ENCODE measurements at regions not wholly inside any gene's neighbourhood (a gene's known extent, or its start where the extent isn't known, plus 50 kb on each side); places are given as distances from the start of the nearest gene placed in this dataset.

DNA sequence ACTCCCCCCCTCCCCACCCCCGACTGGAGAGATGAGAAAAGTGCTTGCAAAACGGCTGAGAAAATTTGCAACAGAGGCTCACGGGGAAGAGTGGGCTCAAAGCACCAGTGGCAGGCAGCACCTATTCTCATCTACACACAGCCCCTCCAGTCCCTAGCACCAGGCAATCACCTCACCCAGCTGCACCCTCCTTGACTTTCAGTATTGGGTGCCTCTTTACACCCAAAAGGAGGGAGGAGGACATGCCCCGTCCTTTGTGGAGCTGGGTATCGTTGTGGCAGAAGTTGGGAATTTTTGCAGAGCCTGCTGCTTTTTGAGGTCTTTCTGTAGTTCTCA is 182.8 kb upstream of the TOPAZ1 start:
- in situ Hi-C loops (cut with MboI; ENCODE audit: low pct_unique_long_range_greater_than_20kb, low sequenced_read_pairs, unreplicated experiment) = no loop called here
- DNase-seq (ENCODE audit: low spot score) = no peak
- TF ChIP-seq, protein P1, sequence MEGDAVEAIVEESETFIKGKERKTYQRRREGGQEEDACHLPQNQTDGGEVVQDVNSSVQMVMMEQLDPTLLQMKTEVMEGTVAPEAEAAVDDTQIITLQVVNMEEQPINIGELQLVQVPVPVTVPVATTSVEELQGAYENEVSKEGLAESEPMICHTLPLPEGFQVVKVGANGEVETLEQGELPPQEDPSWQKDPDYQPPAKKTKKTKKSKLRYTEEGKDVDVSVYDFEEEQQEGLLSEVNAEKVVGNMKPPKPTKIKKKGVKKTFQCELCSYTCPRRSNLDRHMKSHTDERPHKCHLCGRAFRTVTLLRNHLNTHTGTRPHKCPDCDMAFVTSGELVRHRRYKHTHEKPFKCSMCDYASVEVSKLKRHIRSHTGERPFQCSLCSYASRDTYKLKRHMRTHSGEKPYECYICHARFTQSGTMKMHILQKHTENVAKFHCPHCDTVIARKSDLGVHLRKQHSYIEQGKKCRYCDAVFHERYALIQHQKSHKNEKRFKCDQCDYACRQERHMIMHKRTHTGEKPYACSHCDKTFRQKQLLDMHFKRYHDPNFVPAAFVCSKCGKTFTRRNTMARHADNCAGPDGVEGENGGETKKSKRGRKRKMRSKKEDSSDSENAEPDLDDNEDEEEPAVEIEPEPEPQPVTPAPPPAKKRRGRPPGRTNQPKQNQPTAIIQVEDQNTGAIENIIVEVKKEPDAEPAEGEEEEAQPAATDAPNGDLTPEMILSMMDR (IDR thresholded peaks at IDR 0.05; ENCODE audit: extremely low read depth, insufficient read depth, missing control alignments) = no peak

DNA sequence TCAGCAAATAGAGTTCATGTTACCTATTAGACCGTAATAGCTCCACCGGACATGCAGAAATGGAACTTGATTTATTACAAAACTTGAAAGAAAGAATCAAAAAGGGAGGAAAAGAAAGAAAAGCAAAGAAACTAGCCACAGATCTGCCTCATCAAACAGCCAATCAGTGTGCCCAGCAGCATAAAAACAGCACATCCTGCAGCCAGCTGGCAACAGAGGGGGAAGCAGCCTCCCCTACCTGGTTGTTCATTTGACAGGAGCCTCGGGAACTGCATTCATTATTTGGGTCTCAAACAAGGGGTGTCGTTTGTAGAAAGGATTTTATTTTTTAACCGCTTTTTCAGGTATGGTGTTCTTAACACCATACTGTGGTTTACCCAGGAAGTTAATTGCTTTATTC is 181.5 kb upstream of the TOPAZ1 start:
- DNase-seq (ENCODE audit: low spot score) = no peak
- in situ Hi-C loops (cut with MboI; ENCODE audit: low pct_unique_long_range_greater_than_20kb, low sequenced_read_pairs, unreplicated experiment) = no loop called here
- TF ChIP-seq, protein P1 (IDR thresholded peaks at IDR 0.05; ENCODE audit: extremely low read depth, insufficient read depth, missing control alignments) = no peak

DNA sequence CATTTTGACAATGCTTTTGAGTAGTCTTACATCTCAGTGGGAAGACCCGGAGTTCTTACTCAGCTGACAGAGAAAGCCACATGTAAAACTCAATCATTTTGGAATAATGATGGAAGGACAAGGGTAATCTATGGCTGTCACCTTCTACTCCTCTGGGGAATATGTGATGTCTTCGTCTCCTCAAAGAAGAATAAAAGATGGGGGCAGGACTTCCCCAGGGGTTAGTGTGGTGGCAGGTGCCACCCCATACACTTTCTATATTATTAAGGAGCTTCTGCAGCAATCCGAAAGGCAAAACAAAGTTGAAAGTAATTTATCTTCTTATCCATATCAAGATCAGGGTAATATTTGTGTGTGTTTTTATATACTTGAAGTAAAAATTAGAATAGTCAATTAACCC is 180.4 kb upstream of the TOPAZ1 start:
- DNase-seq (ENCODE audit: low spot score) = no peak
- TF ChIP-seq, protein P1 (IDR thresholded peaks at IDR 0.05; ENCODE audit: extremely low read depth, insufficient read depth, missing control alignments) = no peak
- in situ Hi-C loops (cut with MboI; ENCODE audit: low pct_unique_long_range_greater_than_20kb, low sequenced_read_pairs, unreplicated experiment) = no loop called here

DNA sequence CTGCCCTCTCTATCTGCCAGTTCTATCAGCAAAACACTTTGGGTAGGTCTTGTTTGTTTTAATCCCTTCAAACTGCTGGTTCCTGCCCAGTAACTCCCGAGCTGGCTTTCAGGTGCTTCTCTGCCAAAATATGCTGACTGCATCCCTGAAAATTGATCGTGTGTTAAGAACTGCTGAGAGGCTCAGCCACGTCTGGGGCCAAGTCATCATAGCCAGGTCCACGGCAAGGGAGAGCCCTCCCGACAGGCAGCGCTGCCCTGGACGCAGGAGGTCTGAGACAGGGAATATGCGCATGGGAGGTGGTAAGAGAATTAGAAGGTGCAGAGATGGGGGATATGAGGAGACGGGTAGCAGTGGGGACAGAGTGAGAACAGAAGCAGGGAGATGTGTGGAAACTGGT is 179.7 kb upstream of the TOPAZ1 start:
- TF ChIP-seq, protein P1 (IDR thresholded peaks at IDR 0.05; ENCODE audit: extremely low read depth, insufficient read depth, missing control alignments) = no peak
- no peak for DNase-seq (ENCODE audit: low spot score)
- in situ Hi-C loops (cut with MboI; ENCODE audit: low pct_unique_long_range_greater_than_20kb, low sequenced_read_pairs, unreplicated experiment) = no loop called here

DNA sequence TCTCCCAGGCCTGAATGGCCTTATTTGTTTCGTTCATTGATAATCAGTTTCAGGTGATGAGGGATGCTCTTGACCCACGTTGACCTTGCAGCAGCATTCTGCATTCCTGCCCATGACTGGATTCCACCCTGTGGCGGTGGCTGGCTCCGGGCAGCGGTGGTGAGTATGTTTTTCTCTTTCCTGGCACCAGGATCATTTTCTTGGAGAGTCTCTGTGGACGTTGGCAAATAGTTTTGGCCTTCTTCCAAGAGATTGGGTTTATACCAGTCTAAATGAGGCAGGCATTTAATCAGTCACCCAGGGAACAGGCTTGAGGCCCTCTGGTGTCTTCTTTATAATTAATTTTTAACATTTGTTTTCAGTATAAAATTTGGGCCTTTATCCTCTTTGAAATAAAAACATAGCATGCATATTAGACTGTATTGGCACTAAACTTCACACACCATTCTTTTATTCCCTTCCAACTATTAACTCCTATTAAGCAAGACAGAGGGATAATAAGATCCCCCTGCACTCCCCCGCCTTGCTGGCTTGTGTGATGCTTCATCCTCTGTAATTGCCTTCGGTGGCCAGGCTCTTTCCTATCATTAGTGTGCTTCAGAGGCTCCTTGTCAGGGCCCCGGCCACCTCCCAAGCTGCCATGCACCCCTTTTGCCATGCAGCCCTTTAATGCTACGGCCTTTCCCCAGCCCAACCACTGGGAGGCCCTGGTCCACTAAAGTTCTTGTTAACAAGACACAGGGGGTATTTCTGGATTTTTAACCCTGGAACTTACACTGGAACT is 176.2 kb upstream of the TOPAZ1 start:
- TF ChIP-seq, protein P1 (IDR thresholded peaks at IDR 0.05; ENCODE audit: extremely low read depth, insufficient read depth, missing control alignments) = no peak
- DNase-seq (ENCODE audit: low spot score) = no peak
- in situ Hi-C loops (cut with MboI; ENCODE audit: low pct_unique_long_range_greater_than_20kb, low sequenced_read_pairs, unreplicated experiment) = no loop called here

DNA sequence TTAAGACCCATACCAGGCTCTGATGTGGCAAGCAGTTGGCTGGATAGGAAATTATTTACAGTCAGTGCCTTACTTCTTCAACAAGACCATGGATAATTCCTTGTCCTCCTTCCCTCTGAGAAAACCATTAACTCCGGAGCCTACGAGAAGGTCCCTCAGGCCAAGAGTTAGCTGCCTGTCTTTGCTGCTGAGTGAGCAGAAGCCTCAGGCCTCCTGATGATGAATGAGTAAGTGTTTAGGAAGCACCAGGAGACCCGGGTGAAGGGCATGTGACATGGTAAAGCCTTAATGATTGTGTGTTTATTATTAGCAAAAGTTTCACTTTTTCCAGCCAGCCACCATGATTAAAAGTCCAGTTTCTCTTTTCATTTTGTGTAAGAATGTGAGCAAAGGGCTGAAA is 174.9 kb upstream of the TOPAZ1 start:
- TF ChIP-seq, protein P1 (IDR thresholded peaks at IDR 0.05; ENCODE audit: extremely low read depth, insufficient read depth, missing control alignments) = no peak
- in situ Hi-C loops (cut with MboI; ENCODE audit: low pct_unique_long_range_greater_than_20kb, low sequenced_read_pairs, unreplicated experiment) = no loop called here
- DNase-seq (ENCODE audit: low spot score) = no peak
